ENCODE measurements at regions not wholly inside any gene's neighbourhood (a gene's known extent, or its start where the extent isn't known, plus 50 kb on each side); places are given as distances from the start of the nearest gene placed in this dataset.

- no peak for TF ChIP-seq CTCF (IDR thresholded peaks at IDR 0.05; ENCODE audit: low read depth, low read length)
- DNase-seq: no peak
- H3K4me3 ChIP-seq (ENCODE audit: low read depth, low read length): no peak overlapping the region
- no peaks in the 10 kb centered on the region for H3K36me3 ChIP-seq
- no peak overlapping the region for H3K27ac ChIP-seq
- no peaks in the 10 kb centered on the region for H3K27me3 ChIP-seq (ENCODE audit: insufficient read depth, low read depth, severe bottlenecking)
- H3K9me3 ChIP-seq (ENCODE audit: severe bottlenecking): no peaks in the 10 kb centered on the region
Observed at GRCh38 chr13:63605403-63605802, 2189.8 kb upstream of the PCDH20 start.

GRCh38 chr13:63595811-63596210, 2180.2 kb upstream of the PCDH20 start:
- DNase-seq: no peak
- no peak overlapping the region for H3K4me3 ChIP-seq (ENCODE audit: low read depth, low read length)
- H3K27me3 ChIP-seq (ENCODE audit: insufficient read depth, low read depth, severe bottlenecking): no peaks in the 10 kb centered on the region
- H3K27ac ChIP-seq: no peak overlapping the region
- no peaks in the 10 kb centered on the region for H3K36me3 ChIP-seq
- no peaks in the 10 kb centered on the region for H3K9me3 ChIP-seq (ENCODE audit: severe bottlenecking)
- no peak for TF ChIP-seq CTCF (IDR thresholded peaks at IDR 0.05; ENCODE audit: low read depth, low read length)

GRCh38 chr13:63586467-63586866, 2170.8 kb upstream of the PCDH20 start:
- Histone ChIP-seq H3K36me3 (no peaks in the 10 kb centered on the region), H3K27me3 (ENCODE audit: insufficient read depth, low read depth, severe bottlenecking) (no peaks in the 10 kb centered on the region), H3K9me3 (ENCODE audit: severe bottlenecking) (no peaks in the 10 kb centered on the region), H3K4me3 (ENCODE audit: low read depth, low read length) (no peak overlapping the region), H3K27ac (no peak overlapping the region)
- DNase-seq: no peak
- no peak for TF ChIP-seq CTCF (IDR thresholded peaks at IDR 0.05; ENCODE audit: low read depth, low read length)

- Histone ChIP-seq H3K27ac (no peak overlapping the region), H3K4me3 (ENCODE audit: low read depth, low read length) (no peak overlapping the region), H3K36me3 (no peaks in the 10 kb centered on the region), H3K27me3 (ENCODE audit: insufficient read depth, low read depth, severe bottlenecking) (no peaks in the 10 kb centered on the region), H3K9me3 (ENCODE audit: severe bottlenecking) (no peaks in the 10 kb centered on the region)
- TF ChIP-seq CTCF (IDR thresholded peaks at IDR 0.05; ENCODE audit: low read depth, low read length): no peak
- no peak for DNase-seq
Observed at GRCh38 chr13:63578796-63579195, 2163.1 kb upstream of the PCDH20 start.

- Histone ChIP-seq H3K27ac (no peak overlapping the region), H3K27me3 (ENCODE audit: insufficient read depth, low read depth, severe bottlenecking) (no peaks in the 10 kb centered on the region), H3K4me3 (ENCODE audit: low read depth, low read length) (no peak overlapping the region), H3K9me3 (ENCODE audit: severe bottlenecking) (no peaks in the 10 kb centered on the region), H3K36me3 (no peaks in the 10 kb centered on the region)
- DNase-seq: no peak
- TF ChIP-seq CTCF (IDR thresholded peaks at IDR 0.05; ENCODE audit: low read depth, low read length): no peak
Observed at GRCh38 chr13:63567031-63567430, 2151.4 kb upstream of the PCDH20 start.

- no peak for TF ChIP-seq CTCF (IDR thresholded peaks at IDR 0.05; ENCODE audit: low read depth, low read length)
- no peaks in the 10 kb centered on the region for H3K27me3 ChIP-seq (ENCODE audit: insufficient read depth, low read depth, severe bottlenecking)
- no peaks in the 10 kb centered on the region for H3K9me3 ChIP-seq (ENCODE audit: severe bottlenecking)
- H3K4me3 ChIP-seq (ENCODE audit: low read depth, low read length): no peak overlapping the region
- H3K36me3 ChIP-seq: no peaks in the 10 kb centered on the region
- H3K27ac ChIP-seq: no peak overlapping the region
- DNase-seq: no peak
Observed at GRCh38 chr13:63554157-63554556, 2138.5 kb upstream of the PCDH20 start.
